ENCODE measurements at regions not wholly inside any gene's neighbourhood (a gene's known extent, or its start where the extent isn't known, plus 50 kb on each side); places are given as distances from the start of the nearest gene placed in this dataset.

- TF ChIP-seq, protein P1, sequence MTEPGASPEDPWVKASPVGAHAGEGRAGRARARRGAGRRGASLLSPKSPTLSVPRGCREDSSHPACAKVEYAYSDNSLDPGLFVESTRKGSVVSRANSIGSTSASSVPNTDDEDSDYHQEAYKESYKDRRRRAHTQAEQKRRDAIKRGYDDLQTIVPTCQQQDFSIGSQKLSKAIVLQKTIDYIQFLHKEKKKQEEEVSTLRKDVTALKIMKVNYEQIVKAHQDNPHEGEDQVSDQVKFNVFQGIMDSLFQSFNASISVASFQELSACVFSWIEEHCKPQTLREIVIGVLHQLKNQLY (CRISPR knock-in tag; conservative IDR thresholded peaks at IDR 0.05), result no peak
- no peak for TF ChIP-seq PML (IDR thresholded peaks at IDR 0.05; ENCODE audit: low read length)
- no peak for TF ChIP-seq ZKSCAN3 (CRISPR knock-in tag; IDR thresholded peaks at IDR 0.05)
- TF ChIP-seq DEAF1 (CRISPR knock-in tag; IDR thresholded peaks at IDR 0.05), result no peak
- no peak for TF ChIP-seq ZNF609 (CRISPR knock-in tag; IDR thresholded peaks at IDR 0.05; ENCODE audit: borderline replicate concordance)
- peak; percentile 53 for TF ChIP-seq ZNF316 (IDR thresholded peaks at IDR 0.05)
- TF ChIP-seq NR2C2 (CRISPR knock-in tag; IDR thresholded peaks at IDR 0.05), result no peak
- 0 out of 2 replicates have a peak, but pooled peaks have one; percentile 30 for TF ChIP-seq NR2C2 (tag; IDR thresholded peaks at IDR 0.05)
- TF ChIP-seq, protein P2, sequence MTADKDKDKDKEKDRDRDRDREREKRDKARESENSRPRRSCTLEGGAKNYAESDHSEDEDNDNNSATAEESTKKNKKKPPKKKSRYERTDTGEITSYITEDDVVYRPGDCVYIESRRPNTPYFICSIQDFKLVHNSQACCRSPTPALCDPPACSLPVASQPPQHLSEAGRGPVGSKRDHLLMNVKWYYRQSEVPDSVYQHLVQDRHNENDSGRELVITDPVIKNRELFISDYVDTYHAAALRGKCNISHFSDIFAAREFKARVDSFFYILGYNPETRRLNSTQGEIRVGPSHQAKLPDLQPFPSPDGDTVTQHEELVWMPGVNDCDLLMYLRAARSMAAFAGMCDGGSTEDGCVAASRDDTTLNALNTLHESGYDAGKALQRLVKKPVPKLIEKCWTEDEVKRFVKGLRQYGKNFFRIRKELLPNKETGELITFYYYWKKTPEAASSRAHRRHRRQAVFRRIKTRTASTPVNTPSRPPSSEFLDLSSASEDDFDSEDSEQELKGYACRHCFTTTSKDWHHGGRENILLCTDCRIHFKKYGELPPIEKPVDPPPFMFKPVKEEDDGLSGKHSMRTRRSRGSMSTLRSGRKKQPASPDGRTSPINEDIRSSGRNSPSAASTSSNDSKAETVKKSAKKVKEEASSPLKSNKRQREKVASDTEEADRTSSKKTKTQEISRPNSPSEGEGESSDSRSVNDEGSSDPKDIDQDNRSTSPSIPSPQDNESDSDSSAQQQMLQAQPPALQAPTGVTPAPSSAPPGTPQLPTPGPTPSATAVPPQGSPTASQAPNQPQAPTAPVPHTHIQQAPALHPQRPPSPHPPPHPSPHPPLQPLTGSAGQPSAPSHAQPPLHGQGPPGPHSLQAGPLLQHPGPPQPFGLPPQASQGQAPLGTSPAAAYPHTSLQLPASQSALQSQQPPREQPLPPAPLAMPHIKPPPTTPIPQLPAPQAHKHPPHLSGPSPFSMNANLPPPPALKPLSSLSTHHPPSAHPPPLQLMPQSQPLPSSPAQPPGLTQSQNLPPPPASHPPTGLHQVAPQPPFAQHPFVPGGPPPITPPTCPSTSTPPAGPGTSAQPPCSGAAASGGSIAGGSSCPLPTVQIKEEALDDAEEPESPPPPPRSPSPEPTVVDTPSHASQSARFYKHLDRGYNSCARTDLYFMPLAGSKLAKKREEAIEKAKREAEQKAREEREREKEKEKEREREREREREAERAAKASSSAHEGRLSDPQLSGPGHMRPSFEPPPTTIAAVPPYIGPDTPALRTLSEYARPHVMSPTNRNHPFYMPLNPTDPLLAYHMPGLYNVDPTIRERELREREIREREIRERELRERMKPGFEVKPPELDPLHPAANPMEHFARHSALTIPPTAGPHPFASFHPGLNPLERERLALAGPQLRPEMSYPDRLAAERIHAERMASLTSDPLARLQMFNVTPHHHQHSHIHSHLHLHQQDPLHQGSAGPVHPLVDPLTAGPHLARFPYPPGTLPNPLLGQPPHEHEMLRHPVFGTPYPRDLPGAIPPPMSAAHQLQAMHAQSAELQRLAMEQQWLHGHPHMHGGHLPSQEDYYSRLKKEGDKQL (CRISPR knock-in tag; IDR thresholded peaks at IDR 0.05; ENCODE audit: borderline replicate concordance), result no peak
- TF ChIP-seq RBM22 (IDR thresholded peaks at IDR 0.05; ENCODE audit: low read depth, low read length, poor library complexity, severe bottlenecking), result no peak
- no peak for TF ChIP-seq NR4A1 (CRISPR knock-in tag; IDR thresholded peaks at IDR 0.05)
- 0 out of 2 replicates have a peak, but pooled peaks have one; percentile 20 for TF ChIP-seq NR4A1 (tag; IDR thresholded peaks at IDR 0.05)
- TF ChIP-seq CC2D1A (IDR thresholded peaks at IDR 0.05), result no peak
- no peak for TF ChIP-seq ZNF551 (CRISPR knock-in tag; IDR thresholded peaks at IDR 0.05)
These were observed 89.0 kb downstream of the RPL22L1 start (continued) for GRCh38 chr3:170780955-170781354.

All from K562 (cell line).